Activated CD4-positive, alpha-beta memory T cell treated with anti-CD3 and anti-CD28 coated beads, Interleukin-2, amount 10 ng/mL, durations not matched to agents 7 days and 5 days (primary cell): ENCODE measurements at regions not wholly inside any gene's neighbourhood (a gene's known extent, or its start where the extent isn't known, plus 50 kb on each side); places are given as distances from the start of the nearest gene placed in this dataset.

Source experiments
- CTCF ChIA-PET: fragments of 350-600 bp; sonication (Branson Sonifier 250); formaldehyde crosslinking; loops from one replicate; lab custom pipeline; 2021; ENCODE audit warnings: antibody characterized with exemption, inconsistent platforms; lab: Charles Lee
- POLR2A ChIA-PET: fragments of 350-600 bp; sonication (Branson Sonifier 250); formaldehyde crosslinking; loops from one replicate; lab custom pipeline; 2021; ENCODE audit warnings: antibody characterized with exemption; lab: Charles Lee
- DNase-seq: peaks from one replicate; pipeline ENCODE4 v3.0.0-alpha.2; 2020
- H3K27ac Mint-ChIP-seq: one replicate; pipeline ENCODE4 v1.8.0; 2021; ENCODE audit warnings: mild to moderate bottlenecking, mixed read lengths
- H3K27me3 Mint-ChIP-seq: one replicate; pipeline ENCODE4 v1.8.0; 2021; ENCODE audit warnings: mixed read lengths
- H3K36me3 Mint-ChIP-seq: one replicate; pipeline ENCODE4 v1.8.0; 2021; ENCODE audit warnings: low read depth, mixed read lengths
- H3K4me1 Mint-ChIP-seq: one replicate; pipeline ENCODE4 v1.8.0; 2021; ENCODE audit warnings: mixed read lengths
- H3K4me3 Mint-ChIP-seq: one replicate; pipeline ENCODE4 v1.8.0; 2021; ENCODE audit warnings: mild to moderate bottlenecking, mixed read lengths
- H3K9me3 Mint-ChIP-seq: one replicate; pipeline ENCODE4 v1.8.0; 2021; ENCODE audit warnings: mixed read lengths

DNA sequence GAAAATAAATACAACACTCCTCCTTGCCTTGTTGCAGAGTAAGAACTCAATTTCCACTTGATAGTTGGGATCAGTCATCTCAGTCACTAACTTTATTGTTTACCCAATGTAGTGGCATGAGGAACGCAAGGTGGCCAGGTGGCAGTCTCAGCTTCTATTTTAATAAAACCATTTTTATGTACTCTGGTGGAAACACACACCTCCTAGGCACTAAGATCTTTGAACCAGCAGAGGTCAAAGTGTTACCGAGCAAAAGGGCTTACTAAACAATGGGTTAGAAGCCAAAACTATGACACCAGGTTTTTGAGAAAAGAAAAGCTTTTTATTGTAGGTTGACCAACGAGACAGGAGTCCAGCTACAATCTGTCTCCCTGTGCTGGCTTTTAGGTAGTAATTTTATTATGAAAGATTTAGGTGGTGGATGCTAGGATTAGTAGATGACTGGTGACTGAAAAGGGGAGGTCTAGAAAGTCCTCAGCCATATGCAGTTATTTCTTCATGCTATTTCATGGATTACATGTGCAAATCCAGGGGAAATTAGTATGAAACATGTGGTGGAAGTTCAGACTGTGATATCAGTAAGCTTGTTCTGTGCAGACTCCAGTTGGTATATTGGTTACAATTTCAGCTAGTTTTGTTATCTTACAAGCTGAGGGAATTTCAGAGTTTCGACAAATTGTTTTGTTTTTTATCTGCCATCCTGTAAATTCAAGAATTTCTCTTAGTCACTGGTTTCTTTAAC lies 122.3 kb downstream of the PCTP start:
- H3K4me1 Mint-ChIP-seq: no peaks in the 10 kb centered on the region
- H3K36me3 Mint-ChIP-seq: no peaks in the 10 kb centered on the region
- H3K4me3 Mint-ChIP-seq: no peak overlapping the region
- ChIA-PET CTCF (no interaction called here), POLR2A (no interaction called here)
- H3K27ac Mint-ChIP-seq: no peak overlapping the region
- no peak for DNase-seq
- peaks cover 4% of the 10 kb centered on the region for H3K27me3 Mint-ChIP-seq
- peaks cover 3% of the 10 kb centered on the region for H3K9me3 Mint-ChIP-seq

DNA sequence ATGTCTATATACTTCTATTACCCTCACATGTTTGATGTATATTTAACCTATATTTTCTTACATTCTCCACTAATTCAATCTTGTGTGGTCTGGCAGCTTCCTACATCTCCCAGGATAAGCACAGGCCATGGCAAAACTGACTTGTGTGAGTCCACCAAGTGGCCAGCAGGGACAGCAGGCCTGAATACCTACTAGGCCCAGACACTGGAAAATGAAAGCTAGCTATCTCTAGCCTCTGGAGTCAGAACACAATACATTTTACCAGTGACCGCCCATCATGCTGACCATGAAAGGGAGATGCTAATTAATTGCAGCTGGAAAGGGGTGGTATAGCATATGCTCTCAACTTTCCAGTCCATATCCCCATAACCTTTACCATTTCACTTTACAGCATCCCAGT lies 132.3 kb downstream of the PCTP start:
- Mint-ChIP-seq H3K27me3 (no peaks in the 10 kb centered on the region), H3K4me3 (no peak overlapping the region)

DNA sequence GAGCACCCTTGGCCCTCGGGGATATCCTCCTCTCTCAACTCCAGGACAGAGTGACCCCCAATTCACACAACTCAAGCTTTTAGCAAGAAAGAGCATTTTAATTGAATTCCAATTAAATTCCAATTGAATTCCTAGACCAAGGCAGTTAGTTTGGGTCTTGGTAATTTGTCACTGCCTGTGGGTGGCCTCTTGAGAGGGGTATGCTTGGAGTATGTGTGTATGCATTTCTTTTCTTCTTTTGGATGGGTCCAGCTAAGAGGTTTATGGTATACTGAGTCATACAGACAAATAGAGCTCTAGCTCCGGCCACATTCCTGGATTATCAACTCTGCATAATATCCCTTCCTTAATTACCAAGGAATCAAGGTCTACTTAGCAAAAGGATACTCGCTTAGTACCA lies 136.7 kb downstream of the PCTP start:
- H3K27ac Mint-ChIP-seq: no peak overlapping the region
- H3K27me3 Mint-ChIP-seq: peaks cover 1% of the 10 kb centered on the region
- H3K36me3 Mint-ChIP-seq: no peaks in the 10 kb centered on the region
- no peak overlapping the region for H3K4me3 Mint-ChIP-seq
- H3K4me1 Mint-ChIP-seq: no peaks in the 10 kb centered on the region
- no peak for DNase-seq
- ChIA-PET POLR2A (no interaction called here), CTCF (no interaction called here)
- H3K9me3 Mint-ChIP-seq: no peaks in the 10 kb centered on the region

More for the DNA sequence above, 132.3 kb downstream of the PCTP start:
- Mint-ChIP-seq H3K4me1 (no peaks in the 10 kb centered on the region), H3K27ac (no peak overlapping the region), H3K9me3 (no peaks in the 10 kb centered on the region), H3K36me3 (no peaks in the 10 kb centered on the region)
- DNase-seq: no peak
- ChIA-PET CTCF (no interaction called here), POLR2A (no interaction called here)

DNA sequence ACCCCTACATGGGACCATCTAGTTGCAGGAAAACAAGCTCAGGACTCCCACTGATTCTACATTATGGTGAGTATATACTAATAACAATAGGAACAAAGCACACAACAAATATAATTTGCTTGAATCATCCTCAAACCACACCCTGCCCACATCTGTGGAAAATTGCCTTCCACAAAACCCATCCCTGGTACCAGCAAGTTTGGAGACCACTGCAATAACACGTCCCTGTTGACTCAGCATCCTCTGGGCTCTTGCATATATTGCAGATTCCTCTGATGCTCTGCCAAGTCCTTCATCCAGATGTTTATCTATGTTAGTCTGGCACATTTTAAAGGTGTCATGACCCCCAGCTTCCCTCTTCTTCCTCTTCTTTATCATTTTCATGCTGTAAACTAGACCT lies 138.4 kb downstream of the PCTP start:
- H3K4me1 Mint-ChIP-seq: no peaks in the 10 kb centered on the region
- peaks cover 1% of the 10 kb centered on the region for H3K27me3 Mint-ChIP-seq
- no peaks in the 10 kb centered on the region for H3K9me3 Mint-ChIP-seq
- ChIA-PET CTCF (no interaction called here), POLR2A (no interaction called here)
- no peak for DNase-seq
- no peaks in the 10 kb centered on the region for H3K36me3 Mint-ChIP-seq
- no peak overlapping the region for H3K27ac Mint-ChIP-seq
- H3K4me3 Mint-ChIP-seq: no peak overlapping the region

DNA sequence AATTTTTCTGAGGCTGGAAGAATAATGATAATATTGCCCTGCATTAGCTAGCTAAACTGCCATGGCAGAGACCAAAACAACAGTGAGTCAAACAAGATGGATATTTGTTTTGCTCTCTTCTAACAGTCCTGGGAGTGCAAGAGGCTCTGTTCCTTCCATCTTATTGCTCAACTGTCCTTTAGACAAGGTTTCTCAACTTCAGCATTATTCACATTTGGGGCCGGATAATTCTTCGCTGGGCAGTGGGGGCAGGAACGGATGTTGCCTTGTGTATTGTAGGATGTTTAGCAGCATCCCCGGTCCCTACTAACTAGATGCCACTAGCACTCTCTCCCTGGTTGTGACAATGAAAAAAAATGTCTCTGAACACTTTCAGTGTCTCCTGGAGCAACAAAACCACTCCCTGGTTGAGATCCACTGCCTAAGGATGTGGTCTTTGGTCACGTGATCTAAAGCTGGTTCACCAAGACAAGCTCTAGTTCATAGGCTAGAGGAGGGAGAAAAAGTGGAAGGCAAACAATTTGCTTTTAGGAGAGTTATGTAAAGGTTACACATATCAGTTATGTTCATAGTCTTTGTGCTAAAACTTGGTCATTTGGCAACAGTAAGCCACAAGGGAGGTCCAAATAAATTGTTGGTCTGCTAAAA lies 144.4 kb downstream of the PCTP start:
- Mint-ChIP-seq H3K27me3 (peaks cover 1% of the 10 kb centered on the region), H3K27ac (no peak overlapping the region), H3K36me3 (no peaks in the 10 kb centered on the region), H3K4me1 (no peaks in the 10 kb centered on the region), H3K4me3 (no peak overlapping the region), H3K9me3 (no peaks in the 10 kb centered on the region)
- ChIA-PET CTCF (no interaction called here), POLR2A (no interaction called here)
- DNase-seq: no peak

DNA sequence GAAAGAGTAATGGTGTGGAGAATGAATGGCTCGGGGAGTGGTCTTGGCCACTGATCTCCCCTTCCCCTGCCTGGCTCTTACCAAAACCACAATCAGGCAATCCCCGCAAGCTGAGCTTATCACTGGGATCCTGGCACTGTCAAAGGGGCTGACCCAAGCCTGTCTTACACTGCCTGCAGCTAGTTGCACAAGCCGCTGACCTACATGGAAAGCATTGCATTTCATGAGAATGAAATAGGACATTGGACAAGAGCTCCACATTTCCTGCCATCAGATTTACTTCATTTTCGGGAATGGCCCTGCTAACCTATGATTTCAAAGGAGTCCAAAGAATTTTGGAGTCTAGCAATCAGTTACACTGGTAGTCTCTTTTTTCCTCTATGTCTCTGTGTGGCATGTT lies 146.4 kb downstream of the PCTP start:
- CTCF ChIA-PET: no interaction called here
- H3K4me1 Mint-ChIP-seq: no peaks in the 10 kb centered on the region

DNA sequence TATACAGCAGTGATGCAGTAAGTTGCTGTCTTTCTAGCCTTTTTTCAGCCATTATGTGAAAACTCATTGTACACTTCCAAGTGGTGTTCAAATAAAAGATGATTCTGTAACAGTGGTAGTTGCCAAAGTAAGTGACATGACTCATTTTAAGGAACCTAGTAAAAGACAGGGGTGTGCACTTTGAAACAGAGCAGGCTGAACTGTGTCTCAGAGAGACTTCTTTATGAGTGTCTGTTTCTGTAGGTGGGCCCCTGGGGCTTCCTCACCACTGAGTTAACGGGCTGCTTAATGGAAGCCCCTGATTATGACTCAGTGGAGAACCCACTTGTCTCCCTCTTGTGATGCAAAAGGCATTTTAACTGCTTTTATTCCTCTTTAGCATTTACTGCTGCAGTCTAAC lies 147.3 kb downstream of the PCTP start:
- CTCF ChIA-PET: no interaction called here
- Mint-ChIP-seq H3K4me3 (no peak overlapping the region), H3K9me3 (no peaks in the 10 kb centered on the region), H3K4me1 (no peaks in the 10 kb centered on the region), H3K36me3 (no peaks in the 10 kb centered on the region), H3K27ac (no peak overlapping the region), H3K27me3 (no peaks in the 10 kb centered on the region)
- POLR2A ChIA-PET: no interaction called here
- no peak for DNase-seq

More for the DNA sequence above, 146.4 kb downstream of the PCTP start:
- H3K27ac Mint-ChIP-seq: no peak overlapping the region
- H3K36me3 Mint-ChIP-seq: no peaks in the 10 kb centered on the region
- no peak for DNase-seq
- POLR2A ChIA-PET: no interaction called here
- H3K4me3 Mint-ChIP-seq: no peak overlapping the region
- H3K9me3 Mint-ChIP-seq: no peaks in the 10 kb centered on the region
- no peaks in the 10 kb centered on the region for H3K27me3 Mint-ChIP-seq

DNA sequence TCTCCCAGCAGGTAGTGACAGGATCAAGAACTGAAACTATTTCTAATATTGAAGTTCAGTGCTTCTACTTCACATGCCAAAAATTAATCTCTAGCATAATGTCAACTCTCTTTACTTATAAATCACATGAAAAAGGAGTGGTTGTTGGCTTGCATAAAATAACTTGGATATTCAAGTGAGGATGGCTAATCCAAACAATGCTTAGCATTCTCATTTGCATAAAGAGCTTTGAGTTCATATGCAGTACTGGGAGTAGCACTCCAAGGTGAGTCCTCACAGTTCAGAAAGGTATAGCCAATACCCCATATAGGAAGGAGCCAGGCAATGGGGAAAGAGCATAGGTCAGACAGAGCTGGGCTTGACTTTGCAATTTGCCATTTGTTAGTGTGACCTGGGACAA lies 149.3 kb downstream of the PCTP start:
- H3K9me3 Mint-ChIP-seq: no peaks in the 10 kb centered on the region
- no peaks in the 10 kb centered on the region for H3K4me1 Mint-ChIP-seq
- H3K4me3 Mint-ChIP-seq: no peak overlapping the region
- CTCF ChIA-PET: no interaction called here
- POLR2A ChIA-PET: no interaction called here
- H3K27ac Mint-ChIP-seq: no peak overlapping the region
- H3K27me3 Mint-ChIP-seq: no peaks in the 10 kb centered on the region
- no peak for DNase-seq
- no peaks in the 10 kb centered on the region for H3K36me3 Mint-ChIP-seq

DNA sequence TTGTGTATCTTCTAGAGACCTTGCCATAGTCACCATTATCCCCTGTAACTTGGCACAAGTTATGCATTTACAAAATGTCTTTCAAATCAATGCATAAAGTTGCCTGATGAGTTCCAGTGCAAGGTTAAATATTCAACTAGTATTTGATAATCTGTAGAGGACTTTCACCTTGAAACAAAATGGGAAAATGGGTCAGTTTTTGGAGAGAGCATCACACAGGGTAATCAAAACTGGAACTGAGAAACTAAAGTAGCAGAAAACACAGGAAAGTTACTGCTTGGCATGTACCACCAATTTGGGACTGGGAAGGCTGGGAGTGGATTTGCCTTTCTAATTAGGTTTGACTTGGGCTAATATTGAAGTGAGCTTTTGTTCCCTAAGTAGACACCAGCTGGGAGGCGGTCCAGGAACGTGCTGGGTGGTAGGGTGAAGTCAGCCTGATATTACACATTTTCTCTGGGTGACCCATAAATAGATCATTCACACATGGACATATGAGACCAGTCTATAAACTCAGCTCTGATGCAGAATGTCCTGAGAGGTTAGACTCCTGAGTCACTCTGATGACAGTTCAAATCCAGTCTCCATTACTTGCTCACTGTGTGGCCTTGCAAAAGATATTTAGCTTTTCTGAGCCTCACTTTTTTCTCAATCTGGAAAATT lies 152.3 kb downstream of the PCTP start:
- H3K27ac Mint-ChIP-seq: no peak overlapping the region
- no peaks in the 10 kb centered on the region for H3K4me1 Mint-ChIP-seq
- no peak overlapping the region for H3K4me3 Mint-ChIP-seq
- peaks cover 2% of the 10 kb centered on the region for H3K27me3 Mint-ChIP-seq
- ChIA-PET CTCF (no interaction called here), POLR2A (no interaction called here)
- no peak for DNase-seq
- H3K9me3 Mint-ChIP-seq: no peaks in the 10 kb centered on the region
- H3K36me3 Mint-ChIP-seq: no peaks in the 10 kb centered on the region

DNA sequence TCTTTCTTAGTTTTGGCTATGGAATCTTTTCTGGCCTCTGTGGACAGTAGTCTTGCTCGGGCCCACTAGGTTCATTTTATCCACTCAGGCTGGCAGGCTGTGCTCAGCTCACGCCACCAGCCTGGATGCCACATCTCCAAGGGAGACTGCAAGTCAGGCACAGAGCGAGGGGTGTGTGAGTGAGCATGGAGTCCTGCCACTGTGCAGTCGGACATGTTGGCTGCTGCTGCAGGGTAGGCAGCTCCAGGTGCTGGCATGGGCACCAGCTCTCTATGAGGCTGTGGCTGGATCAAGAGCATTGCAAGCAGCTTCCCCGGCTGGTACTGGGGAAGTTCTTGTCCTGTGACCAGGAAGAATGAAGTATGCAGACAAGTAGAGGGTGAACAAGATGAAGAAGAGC lies 158.9 kb downstream of the PCTP start:
- H3K27me3 Mint-ChIP-seq: peaks cover 2% of the 10 kb centered on the region
- POLR2A ChIA-PET: no interaction called here
- H3K4me3 Mint-ChIP-seq: no peak overlapping the region
- CTCF ChIA-PET: no interaction called here
- no peaks in the 10 kb centered on the region for H3K4me1 Mint-ChIP-seq
- H3K27ac Mint-ChIP-seq: no peak overlapping the region
- no peaks in the 10 kb centered on the region for H3K36me3 Mint-ChIP-seq
- DNase-seq: no peak
- H3K9me3 Mint-ChIP-seq: no peaks in the 10 kb centered on the region

DNA sequence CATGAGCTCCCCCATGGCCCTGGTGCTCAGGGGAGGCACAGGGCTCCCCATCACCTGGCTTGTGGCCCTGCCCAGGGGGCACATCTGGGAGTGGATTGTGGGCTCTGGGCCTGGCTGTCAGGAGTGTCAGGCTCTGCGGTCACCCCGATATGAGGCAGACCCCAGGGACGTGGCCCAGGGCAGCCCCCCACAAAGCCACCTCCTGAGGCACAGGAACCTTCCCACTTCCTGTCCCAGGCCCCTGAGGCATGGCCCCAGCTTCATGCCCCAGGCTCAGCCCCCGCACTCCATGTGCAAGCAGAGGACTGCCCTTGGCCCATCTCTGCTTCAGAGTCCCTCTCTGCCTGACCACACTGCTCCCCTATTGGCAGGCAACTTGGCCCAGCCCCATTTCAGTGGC lies 160.3 kb downstream of the PCTP start:
- H3K36me3 Mint-ChIP-seq: no peaks in the 10 kb centered on the region
- no peaks in the 10 kb centered on the region for H3K4me1 Mint-ChIP-seq
- H3K27ac Mint-ChIP-seq: no peak overlapping the region
- no peaks in the 10 kb centered on the region for H3K9me3 Mint-ChIP-seq
- ChIA-PET CTCF (no interaction called here), POLR2A (no interaction called here)
- no peak for DNase-seq
- H3K27me3 Mint-ChIP-seq: peaks cover 2% of the 10 kb centered on the region
- no peak overlapping the region for H3K4me3 Mint-ChIP-seq

DNA sequence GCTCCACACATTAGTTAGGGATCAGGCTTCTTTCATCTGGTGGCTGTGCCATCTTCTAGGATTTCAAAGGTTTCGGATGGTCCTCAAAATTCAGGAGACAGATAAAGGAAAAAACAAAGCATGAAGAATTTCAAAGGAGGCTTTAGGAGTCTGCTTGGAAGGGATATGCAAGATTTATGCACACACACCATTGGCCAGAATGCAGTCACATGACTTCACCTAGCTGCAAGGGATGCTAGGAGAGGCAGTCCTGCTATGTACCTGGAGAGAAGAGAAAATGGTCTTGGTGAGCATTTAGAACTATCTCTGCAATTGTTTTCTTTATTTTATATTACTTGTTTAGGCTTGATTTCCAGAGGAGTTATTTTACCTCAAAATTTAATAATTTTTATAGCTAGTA lies 174.6 kb downstream of the PCTP start:
- Mint-ChIP-seq H3K4me1 (no peaks in the 10 kb centered on the region), H3K27me3 (no peaks in the 10 kb centered on the region), H3K4me3 (no peak overlapping the region), H3K9me3 (no peaks in the 10 kb centered on the region), H3K36me3 (no peaks in the 10 kb centered on the region), H3K27ac (no peak overlapping the region)
- POLR2A ChIA-PET: no interaction called here
- CTCF ChIA-PET: no interaction called here
- no peak for DNase-seq

DNA sequence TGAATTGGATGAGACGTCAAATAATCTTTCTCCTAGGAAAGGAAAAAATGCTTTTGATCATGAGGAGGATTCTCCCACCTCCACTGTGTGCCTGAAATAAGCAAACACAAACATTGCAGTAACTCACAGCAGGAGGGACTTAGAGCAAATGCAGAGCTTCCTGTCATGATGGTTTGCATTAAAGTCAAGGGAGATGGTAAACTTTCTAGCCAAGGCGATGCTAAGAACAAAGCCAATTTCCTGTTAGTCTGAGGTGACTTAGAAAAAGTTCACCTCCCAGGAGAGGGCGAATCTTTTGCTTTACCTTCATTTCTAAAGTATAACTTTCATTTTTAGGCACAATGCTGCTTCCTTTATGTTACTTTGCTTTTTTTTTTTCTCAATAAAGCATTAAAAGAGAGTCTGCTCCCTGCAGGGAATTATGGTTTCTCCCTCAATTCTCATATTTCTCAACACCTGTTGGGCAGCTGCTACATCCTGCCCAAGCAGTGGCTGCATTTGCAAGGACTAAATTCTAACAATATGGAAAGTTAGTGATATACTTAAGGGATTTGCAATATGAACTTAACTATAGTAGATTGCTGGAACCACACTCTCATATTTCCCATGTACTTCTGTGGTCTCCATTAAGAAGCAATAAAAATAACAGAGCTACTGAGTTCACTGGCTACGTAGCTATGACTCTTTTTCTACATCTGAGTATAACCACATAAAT lies 175.6 kb downstream of the PCTP start:
- Mint-ChIP-seq H3K36me3 (no peaks in the 10 kb centered on the region), H3K4me1 (no peaks in the 10 kb centered on the region), H3K27ac (no peak overlapping the region), H3K4me3 (no peak overlapping the region), H3K27me3 (no peaks in the 10 kb centered on the region), H3K9me3 (no peaks in the 10 kb centered on the region)
- POLR2A ChIA-PET: no interaction called here
- DNase-seq: no peak
- CTCF ChIA-PET: no interaction called here
